Ishikawa (cell line): ENCODE measurements at regions not wholly inside any gene's neighbourhood (a gene's known extent, or its start where the extent isn't known, plus 50 kb on each side); places are given as distances from the start of the nearest gene placed in this dataset.

Experiments
- CREB1 ChIP-seq: IDR thresholded peaks from 2 replicates; pipeline ENCODE4 v1.6.1; 2012; ENCODE audit warnings: low read depth
- EGR1 ChIP-seq: IDR thresholded peaks from 2 replicates; pipeline ENCODE4 v1.6.1; 2012
- EP300 ChIP-seq: IDR thresholded peaks from 2 replicates; pipeline ENCODE4 v1.6.1; 2012; ENCODE audit warnings: borderline replicate concordance
- FOXM1 ChIP-seq: IDR thresholded peaks from 2 replicates; pipeline ENCODE4 v1.6.1; 2012; ENCODE audit warnings: low read depth, borderline replicate concordance
- MAX ChIP-seq: IDR thresholded peaks from 2 replicates; pipeline ENCODE4 v1.6.1; 2012
- NFIC ChIP-seq: IDR thresholded peaks from 2 replicates; pipeline ENCODE4 v1.6.1; 2012
- REST ChIP-seq: IDR thresholded peaks from 2 replicates; pipeline ENCODE4 v1.6.1; 2012; ENCODE audit warnings: low read depth, mild to moderate bottlenecking
- TAF1 ChIP-seq: IDR thresholded peaks from 2 replicates; pipeline ENCODE4 v1.6.1; 2012; ENCODE audit warnings: low read depth, mild to moderate bottlenecking
- TCF12 ChIP-seq: IDR thresholded peaks from 2 replicates; pipeline ENCODE4 v1.6.1; 2012; ENCODE audit warnings: low read depth
- YY1 ChIP-seq: IDR thresholded peaks from 2 replicates; pipeline ENCODE4 v1.6.1; 2012; ENCODE audit warnings: low read depth

- TF ChIP-seq MAX = no peak
- TF ChIP-seq NFIC = no peak
- no peak for TF ChIP-seq EP300
- no peak for TF ChIP-seq EGR1
- TF ChIP-seq TCF12 = no peak
- TF ChIP-seq REST = no peak
- TF ChIP-seq FOXM1 = no peak
- no peak for TF ChIP-seq YY1
- TF ChIP-seq TAF1 = no peak
- TF ChIP-seq CREB1 = no peak
Observed at GRCh38 chr12:88310069-88310468, 168.0 kb downstream of the TMTC3 start.
